Choroid plexus epithelial cell (primary cell): ENCODE measurements at regions not wholly inside any gene's neighbourhood (a gene's known extent, or its start where the extent isn't known, plus 50 kb on each side); places are given as distances from the start of the nearest gene placed in this dataset.

Experiments
- DNase-seq: peaks from one replicate; pipeline ENCODE4 v3.0.0-alpha.2; 2010; ENCODE audit warnings: low read depth
- H3K4me3 ChIP-seq: 2 replicates; pipeline ENCODE4 v1.5.1; 2011; ENCODE audit warnings: low read depth, mild to moderate bottlenecking, control low read depth, low read length, moderate library complexity
- CTCF ChIP-seq: conservative IDR thresholded peaks from 2 replicates; pipeline ENCODE4 v1.5.1; 2011; ENCODE audit warnings: low read depth, mild to moderate bottlenecking, control low read depth, inconsistent platforms, low read length, moderate library complexity

- H3K4me3 ChIP-seq = no peak overlapping the region
These were observed 192.9 kb upstream of the SLITRK3 start for GRCh38 chr3:165389064-165389463.

GRCh38 chr3:165383381-165383780 lies 187.2 kb upstream of the SLITRK3 start:
- no peak for TF ChIP-seq CTCF
- DNase-seq = no peak
- no peak overlapping the region for H3K4me3 ChIP-seq

More at GRCh38 chr3:165389064-165389463, 192.9 kb upstream of the SLITRK3 start:
- TF ChIP-seq CTCF = no peak
- no peak for DNase-seq

DNA sequence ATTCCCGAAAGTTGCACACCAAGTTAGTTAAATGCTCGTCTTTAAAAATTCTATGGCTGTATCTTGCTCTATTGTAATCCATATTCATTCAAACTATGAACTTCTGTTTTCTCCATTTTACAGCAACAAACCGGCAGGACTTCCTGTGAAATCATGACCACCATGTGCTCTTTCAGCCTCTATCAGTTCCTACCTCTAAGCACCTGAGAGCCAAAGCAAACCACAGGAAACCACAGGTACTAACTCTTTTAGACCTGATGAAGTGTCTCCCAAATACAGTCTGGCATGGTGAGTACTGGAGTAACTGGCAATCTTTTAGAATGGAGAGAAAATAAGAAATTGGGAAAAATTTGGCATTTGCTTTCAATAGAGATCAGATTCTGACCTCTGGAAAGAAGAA lies 186.5 kb upstream of the SLITRK3 start:
- no peak for DNase-seq
- TF ChIP-seq CTCF = no peak

GRCh38 chr3:165378761-165379160 lies 182.6 kb upstream of the SLITRK3 start:
- no peak for DNase-seq
- H3K4me3 ChIP-seq = no peak overlapping the region
- TF ChIP-seq CTCF = no peak

More for the DNA sequence above, 186.5 kb upstream of the SLITRK3 start:
- H3K4me3 ChIP-seq = no peak overlapping the region

- TF ChIP-seq CTCF = no peak
- DNase-seq = no peak
- H3K4me3 ChIP-seq = no peak overlapping the region
These were observed 162.8 kb upstream of the SLITRK3 start for GRCh38 chr3:165359005-165359404.

GRCh38 chr3:165355316-165355715 lies 159.1 kb upstream of the SLITRK3 start:
- TF ChIP-seq CTCF = no peak
- H3K4me3 ChIP-seq = no peak overlapping the region
- DNase-seq = no peak

DNA sequence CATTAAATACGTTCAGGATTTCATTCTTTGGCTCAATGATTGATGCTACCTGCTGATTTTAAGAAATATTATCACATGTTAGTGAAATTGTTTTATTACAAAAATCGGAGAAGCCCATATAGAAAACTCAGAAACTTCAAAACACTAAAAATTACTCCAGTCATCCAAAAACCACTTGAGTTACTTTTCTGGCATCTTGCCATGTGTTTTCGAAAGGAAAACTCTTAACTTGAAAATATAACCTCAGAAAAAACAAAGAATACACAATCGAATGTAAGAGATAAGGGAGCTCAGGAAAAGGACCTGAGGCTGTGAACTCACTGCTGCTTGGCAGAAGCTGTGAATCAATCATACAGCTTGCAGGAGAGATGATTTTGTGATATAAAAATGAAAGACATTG lies 151.3 kb upstream of the SLITRK3 start:
- DNase-seq = no peak
- H3K4me3 ChIP-seq = no peak overlapping the region
- TF ChIP-seq CTCF = no peak
